ENCODE measurements at regions not wholly inside any gene's neighbourhood (a gene's known extent, or its start where the extent isn't known, plus 50 kb on each side); places are given as distances from the start of the nearest gene placed in this dataset.

GRCh38 chr2:221276033-221276432 lies 296.1 kb downstream of the EPHA4 start:
- no peak for DNase-seq

GRCh38 chr2:221276601-221277000 lies 295.5 kb downstream of the EPHA4 start:
- DNase-seq: no peak

- DNase-seq: no peak
Measured at GRCh38 chr2:221282386-221282785, 289.7 kb downstream of the EPHA4 start.

GRCh38 chr2:221283896-221284545 lies 288.1 kb downstream of the EPHA4 start:
- DNase-seq: no peak

- no peak for DNase-seq
Measured at GRCh38 chr2:221285148-221285547, 287.0 kb downstream of the EPHA4 start.

GRCh38 chr2:221286406-221286805 lies 285.7 kb downstream of the EPHA4 start:
- no peak for DNase-seq

GRCh38 chr2:221289389-221289788 lies 282.7 kb downstream of the EPHA4 start:
- no peak for DNase-seq

- peak; percentile 28 for DNase-seq
Measured at GRCh38 chr2:221289846-221290245, 282.3 kb downstream of the EPHA4 start.

GRCh38 chr2:221293949-221294742 lies 278.0 kb downstream of the EPHA4 start:
- no peak for DNase-seq

GRCh38 chr2:221304916-221305315 lies 267.2 kb downstream of the EPHA4 start:
- DNase-seq: peak; percentile 10

GRCh38 chr2:221308507-221309066 lies 263.5 kb downstream of the EPHA4 start:
- no peak for DNase-seq

GRCh38 chr2:221309892-221310583 lies 262.1 kb downstream of the EPHA4 start:
- DNase-seq: no peak

GRCh38 chr2:221310730-221311129 lies 261.4 kb downstream of the EPHA4 start:
- DNase-seq: no peak

- no peak for DNase-seq
Measured at GRCh38 chr2:221312634-221313033, 259.5 kb downstream of the EPHA4 start.

GRCh38 chr2:221314786-221315185 lies 257.3 kb downstream of the EPHA4 start:
- no peak for DNase-seq

- no peak for DNase-seq
Measured at GRCh38 chr2:221318376-221319130, 253.6 kb downstream of the EPHA4 start.

GRCh38 chr2:221322741-221323140 lies 249.4 kb downstream of the EPHA4 start:
- DNase-seq: no peak

GRCh38 chr2:221323513-221323912 lies 248.6 kb downstream of the EPHA4 start:
- no peak for DNase-seq

- DNase-seq: no peak
Measured at GRCh38 chr2:221330436-221330835, 241.7 kb downstream of the EPHA4 start.

GRCh38 chr2:221334481-221335218 lies 237.5 kb downstream of the EPHA4 start:
- DNase-seq: no peak

- DNase-seq: no peak
Measured at GRCh38 chr2:221335219-221335752, 236.8 kb downstream of the EPHA4 start.

- no peak for DNase-seq
Measured at GRCh38 chr2:221336967-221337366, 235.1 kb downstream of the EPHA4 start.
